IPS-18a (cell line): ENCODE measurements at regions not wholly inside any gene's neighbourhood (a gene's known extent, or its start where the extent isn't known, plus 50 kb on each side); places are given as distances from the start of the nearest gene placed in this dataset.

Experiments
- H3K27ac ChIP-seq: one replicate; pipeline ENCODE4 v1.5.1; 2013; ENCODE audit warnings: low read length
- H3K27me3 ChIP-seq: one replicate; pipeline ENCODE4 v1.6.1; 2013; ENCODE audit warnings: mild to moderate bottlenecking, low read length; ENCODE audit not compliant: control insufficient read depth, insufficient read depth
- H3K36me3 ChIP-seq: one replicate; pipeline ENCODE4 v1.6.1; 2013; ENCODE audit warnings: low read depth, low read length; ENCODE audit not compliant: control insufficient read depth
- H3K4me1 ChIP-seq: one replicate; pipeline ENCODE4 v1.6.1; 2013; ENCODE audit warnings: low read depth, low read length; ENCODE audit not compliant: control insufficient read depth
- H3K4me3 ChIP-seq: one replicate; pipeline ENCODE4 v1.5.1; 2013; ENCODE audit warnings: low read length
- H3K9ac ChIP-seq: one replicate; pipeline ENCODE4 v1.6.1; 2013; ENCODE audit warnings: mild to moderate bottlenecking, low read length, moderate library complexity
- H3K9me3 ChIP-seq: one replicate; pipeline ENCODE4 v1.6.1; 2013; ENCODE audit warnings: low read depth, low read length; ENCODE audit not compliant: control insufficient read depth

DNA sequence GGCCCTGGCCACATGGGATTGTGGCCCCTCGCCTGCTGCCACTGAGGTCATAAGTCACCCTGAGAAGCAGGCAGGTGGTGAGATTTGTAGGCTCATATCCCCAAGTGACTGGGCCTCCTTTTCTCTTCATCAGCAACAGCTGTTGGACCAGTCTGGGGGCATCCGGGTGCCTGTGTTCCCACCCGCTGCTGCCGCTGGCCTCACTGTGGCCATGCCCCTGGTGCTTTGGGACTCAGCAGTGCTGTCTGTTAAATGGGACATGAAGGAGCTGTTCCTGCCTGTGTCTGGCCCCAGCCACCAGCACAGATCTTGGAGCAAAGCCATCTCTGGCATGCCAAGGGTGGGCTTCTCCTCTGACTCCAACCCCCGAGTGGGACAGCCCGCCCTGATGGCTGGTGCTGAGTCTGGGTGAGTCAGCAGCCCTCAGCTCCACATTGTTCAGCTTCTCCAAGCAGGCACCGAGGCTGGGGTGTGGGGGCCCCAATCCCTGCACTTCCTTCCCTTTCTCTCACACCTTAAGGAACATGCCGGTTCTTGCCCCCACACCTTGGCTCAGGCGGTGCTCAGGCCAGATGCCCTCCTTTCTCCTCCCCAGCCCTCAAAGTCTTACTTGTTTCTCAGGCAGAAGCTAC, 207.9 kb downstream of the GLI2 start:
- H3K27ac ChIP-seq: no peak overlapping the region
- H3K36me3 ChIP-seq: no peaks in the 10 kb centered on the region
- H3K4me1 ChIP-seq: no peaks in the 10 kb centered on the region
- H3K4me3 ChIP-seq: no peak overlapping the region
- H3K27me3 ChIP-seq: no peaks in the 10 kb centered on the region
- H3K9ac ChIP-seq: no peak overlapping the region
- H3K9me3 ChIP-seq: no peaks in the 10 kb centered on the region

DNA sequence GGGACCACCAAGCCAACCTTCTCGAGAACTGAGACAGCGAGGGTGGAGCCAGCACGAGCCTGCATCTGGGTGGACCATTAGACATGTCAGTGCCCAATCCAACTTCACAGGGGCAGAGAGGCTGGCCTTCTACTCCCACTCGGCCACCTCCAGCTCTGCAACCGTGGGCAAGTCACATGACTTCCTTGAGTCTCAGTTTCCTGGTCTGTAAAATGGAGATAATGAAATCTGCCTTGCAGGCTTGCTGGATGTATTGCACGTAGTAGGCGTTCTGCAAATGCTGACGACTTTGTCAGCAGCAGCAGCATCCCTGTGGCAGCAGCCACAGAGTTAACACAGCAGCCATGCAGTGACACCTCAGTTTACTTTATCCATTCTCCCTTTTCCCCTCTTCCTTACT, 208.9 kb downstream of the GLI2 start:
- no peaks in the 10 kb centered on the region for H3K4me1 ChIP-seq
- no peaks in the 10 kb centered on the region for H3K9me3 ChIP-seq
- H3K36me3 ChIP-seq: no peaks in the 10 kb centered on the region
- no peak overlapping the region for H3K4me3 ChIP-seq
- no peak overlapping the region for H3K9ac ChIP-seq
- no peaks in the 10 kb centered on the region for H3K27me3 ChIP-seq
- no peak overlapping the region for H3K27ac ChIP-seq

DNA sequence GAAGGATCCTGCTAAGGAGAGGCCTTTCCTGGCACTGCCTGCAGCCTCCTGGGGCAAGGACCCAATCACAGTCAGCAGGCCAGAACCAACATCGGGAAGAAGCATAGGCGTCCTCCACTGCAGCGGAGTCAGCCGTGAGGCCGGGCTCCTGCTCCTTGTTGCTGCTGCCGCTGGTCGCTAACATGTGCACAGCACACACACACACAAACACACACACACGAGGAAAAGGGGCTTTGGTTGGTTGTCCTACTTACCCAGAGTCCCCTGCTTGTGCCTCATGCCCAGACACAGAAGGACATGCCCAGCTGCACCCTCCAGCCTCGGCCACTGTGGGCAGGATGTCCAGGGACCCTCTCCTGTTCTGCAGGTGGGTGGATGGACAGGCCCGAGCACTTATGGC, 209.4 kb downstream of the GLI2 start:
- H3K9ac ChIP-seq: no peak overlapping the region
- H3K36me3 ChIP-seq: no peaks in the 10 kb centered on the region
- H3K9me3 ChIP-seq: no peaks in the 10 kb centered on the region
- no peaks in the 10 kb centered on the region for H3K27me3 ChIP-seq
- no peak overlapping the region for H3K27ac ChIP-seq
- H3K4me3 ChIP-seq: no peak overlapping the region
- H3K4me1 ChIP-seq: no peaks in the 10 kb centered on the region

DNA sequence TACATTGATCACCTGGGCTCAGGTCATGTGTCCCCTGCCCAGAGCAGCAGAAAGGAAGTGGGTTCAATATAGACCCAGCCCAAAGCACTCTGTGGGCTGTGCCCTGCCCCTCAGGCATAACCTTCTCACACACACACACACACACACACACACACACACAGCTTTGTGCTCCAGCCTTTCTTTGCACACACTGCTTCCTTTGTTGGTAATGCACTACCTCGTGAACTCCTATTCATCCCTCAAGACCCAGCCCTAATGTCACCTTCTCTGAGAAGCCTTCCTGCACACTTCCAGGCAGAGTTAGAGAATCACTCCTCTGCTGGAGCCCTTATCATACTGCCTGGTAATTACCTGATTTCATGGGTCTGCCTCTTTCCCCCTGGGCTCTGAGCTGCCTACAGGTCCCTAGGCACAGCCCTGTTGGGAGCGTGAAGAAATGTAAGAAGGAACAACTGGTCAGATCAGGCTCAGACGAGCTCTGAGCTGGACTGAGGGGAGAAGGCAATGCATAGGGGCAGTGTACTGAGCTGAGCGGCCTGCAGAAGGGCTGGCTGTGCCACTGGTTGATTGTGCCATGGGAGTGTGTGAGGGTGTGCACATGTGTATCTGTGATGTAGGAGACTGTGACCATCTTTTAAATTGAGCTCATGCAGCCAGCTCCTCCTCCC, 210.3 kb downstream of the GLI2 start:
- Histone ChIP-seq H3K27me3 (no peaks in the 10 kb centered on the region), H3K4me1 (no peaks in the 10 kb centered on the region), H3K9ac (no peak overlapping the region), H3K9me3 (no peaks in the 10 kb centered on the region), H3K36me3 (no peaks in the 10 kb centered on the region), H3K27ac (no peak overlapping the region), H3K4me3 (no peak overlapping the region)

DNA sequence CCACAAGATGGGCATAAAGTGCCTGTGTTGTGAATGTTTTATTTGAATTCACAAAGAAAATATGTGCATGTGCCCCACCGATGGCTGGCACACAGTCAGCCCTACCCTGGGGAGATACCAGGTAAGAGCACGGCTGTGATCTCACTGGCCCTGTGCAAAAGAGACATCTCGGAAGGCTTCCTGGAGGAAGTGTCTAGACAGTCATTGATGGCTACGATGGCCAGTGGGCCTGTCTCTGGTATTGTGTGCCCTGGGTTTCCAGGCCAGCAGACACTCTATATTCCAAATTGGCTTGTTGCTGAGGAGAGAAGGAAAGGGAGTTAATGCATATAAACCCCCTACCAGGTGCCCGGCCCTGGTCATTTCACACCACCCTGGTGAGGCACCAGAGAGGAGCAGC, 211.7 kb downstream of the GLI2 start:
- Histone ChIP-seq H3K27me3 (no peaks in the 10 kb centered on the region), H3K9me3 (no peaks in the 10 kb centered on the region), H3K9ac (no peak overlapping the region), H3K4me1 (no peaks in the 10 kb centered on the region), H3K36me3 (no peaks in the 10 kb centered on the region), H3K4me3 (no peak overlapping the region), H3K27ac (no peak overlapping the region)

DNA sequence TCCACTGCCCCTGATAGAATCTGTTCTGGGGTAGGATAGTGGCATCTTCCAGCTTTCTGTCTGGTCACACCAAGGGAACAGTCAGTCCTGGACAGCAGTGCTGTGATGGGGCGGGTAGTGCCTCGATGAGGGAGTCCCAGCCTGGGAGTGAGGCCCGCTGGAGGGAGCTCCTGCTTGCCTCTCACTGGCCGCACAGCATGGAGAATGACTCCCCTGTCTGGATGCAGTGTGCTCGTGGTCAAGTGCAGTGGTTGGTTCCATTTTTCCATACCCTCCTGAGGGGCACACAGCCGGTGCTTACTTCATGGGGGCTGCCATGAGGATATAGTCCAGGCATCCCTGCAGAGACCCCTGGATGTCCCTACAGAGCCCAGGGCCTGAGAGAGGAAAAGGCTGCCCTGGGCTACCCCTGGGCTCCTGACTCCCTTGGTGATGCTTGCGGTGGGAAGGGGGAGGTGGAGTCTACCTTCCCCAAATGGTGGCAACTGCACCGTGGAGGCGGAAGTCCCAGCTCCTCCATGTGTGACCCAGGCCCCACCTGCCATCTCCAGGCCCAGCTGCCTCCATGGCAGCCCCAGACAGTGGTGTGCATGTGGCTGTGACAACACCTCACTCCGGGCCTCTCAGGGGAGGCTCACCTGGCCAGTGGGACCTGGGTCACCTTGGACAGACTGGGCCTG, 212.5 kb downstream of the GLI2 start:
- Histone ChIP-seq H3K27me3 (no peaks in the 10 kb centered on the region), H3K9me3 (no peaks in the 10 kb centered on the region), H3K9ac (no peak overlapping the region)

DNA sequence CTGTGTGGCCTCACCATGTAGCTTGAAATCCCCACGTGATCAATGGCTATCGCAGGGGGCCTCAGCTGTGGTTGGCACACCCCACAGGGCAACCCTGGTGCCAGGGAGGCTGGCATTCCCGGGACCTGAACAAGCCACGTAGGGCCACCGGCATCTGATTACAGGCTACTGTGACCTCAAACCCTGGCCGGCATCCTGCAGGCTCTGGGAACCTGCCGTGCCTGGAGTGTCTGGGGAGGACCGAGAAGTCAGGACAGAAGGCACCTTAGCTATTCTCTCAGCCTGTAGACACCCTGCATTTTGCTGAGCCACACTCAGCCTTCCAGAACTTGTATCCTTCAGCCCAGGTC, 213.0 kb downstream of the GLI2 start:
- H3K27ac ChIP-seq: no peak overlapping the region
- H3K9ac ChIP-seq: no peak overlapping the region
- no peaks in the 10 kb centered on the region for H3K4me1 ChIP-seq
- H3K4me3 ChIP-seq: no peak overlapping the region
- H3K9me3 ChIP-seq: no peaks in the 10 kb centered on the region
- H3K27me3 ChIP-seq: no peaks in the 10 kb centered on the region
- no peaks in the 10 kb centered on the region for H3K36me3 ChIP-seq

More for the DNA sequence above, 212.5 kb downstream of the GLI2 start:
- no peaks in the 10 kb centered on the region for H3K4me1 ChIP-seq
- H3K4me3 ChIP-seq: no peak overlapping the region
- H3K36me3 ChIP-seq: no peaks in the 10 kb centered on the region
- H3K27ac ChIP-seq: no peak overlapping the region

DNA sequence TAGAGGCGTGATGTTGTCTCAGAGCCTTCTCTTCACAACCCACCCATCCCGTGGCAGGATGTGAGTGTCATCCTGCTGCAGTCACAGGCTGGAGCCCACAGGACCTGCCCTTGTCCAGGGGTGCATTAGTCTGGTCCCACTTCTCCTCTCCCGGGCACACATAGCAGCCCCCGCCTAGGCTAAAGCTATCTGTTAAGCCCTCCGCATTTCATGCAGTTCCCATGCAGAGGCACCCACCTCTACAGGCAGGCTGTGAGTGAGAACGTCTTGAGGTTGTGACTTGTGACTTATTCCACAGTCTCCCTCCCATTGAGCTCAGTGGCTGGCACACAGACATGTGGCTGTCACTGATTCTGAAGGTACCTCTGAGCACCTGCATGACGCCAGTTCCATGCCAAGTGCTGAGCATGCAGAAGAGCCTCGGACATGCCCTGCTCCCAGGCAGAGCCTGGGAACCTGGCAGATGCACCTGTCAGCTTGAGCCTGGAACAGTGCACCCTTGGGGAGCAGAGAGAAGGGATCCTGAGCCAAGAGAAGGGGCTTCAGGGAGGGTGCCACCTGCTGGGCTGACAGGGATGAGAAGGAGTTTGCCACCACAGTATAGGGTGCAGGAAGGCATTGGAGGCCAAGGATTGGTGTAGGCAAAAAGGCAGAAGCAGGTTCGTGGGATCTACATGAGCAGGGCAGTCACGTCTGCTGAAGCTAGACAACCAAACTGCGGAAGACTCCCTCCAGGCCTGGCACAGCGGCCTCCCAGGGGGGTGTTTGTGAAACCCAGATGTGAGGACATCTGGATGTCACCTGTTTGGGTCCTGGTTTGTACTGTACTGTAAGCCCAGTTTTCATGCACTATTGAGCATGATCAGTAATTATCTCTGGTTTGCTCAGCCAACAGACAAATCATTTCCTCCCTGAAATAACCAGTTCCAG, 213.6 kb downstream of the GLI2 start:
- Histone ChIP-seq H3K27me3 (no peaks in the 10 kb centered on the region), H3K4me1 (no peaks in the 10 kb centered on the region), H3K36me3 (no peaks in the 10 kb centered on the region), H3K9ac (no peak overlapping the region), H3K4me3 (no peak overlapping the region), H3K27ac (no peak overlapping the region), H3K9me3 (no peaks in the 10 kb centered on the region)

DNA sequence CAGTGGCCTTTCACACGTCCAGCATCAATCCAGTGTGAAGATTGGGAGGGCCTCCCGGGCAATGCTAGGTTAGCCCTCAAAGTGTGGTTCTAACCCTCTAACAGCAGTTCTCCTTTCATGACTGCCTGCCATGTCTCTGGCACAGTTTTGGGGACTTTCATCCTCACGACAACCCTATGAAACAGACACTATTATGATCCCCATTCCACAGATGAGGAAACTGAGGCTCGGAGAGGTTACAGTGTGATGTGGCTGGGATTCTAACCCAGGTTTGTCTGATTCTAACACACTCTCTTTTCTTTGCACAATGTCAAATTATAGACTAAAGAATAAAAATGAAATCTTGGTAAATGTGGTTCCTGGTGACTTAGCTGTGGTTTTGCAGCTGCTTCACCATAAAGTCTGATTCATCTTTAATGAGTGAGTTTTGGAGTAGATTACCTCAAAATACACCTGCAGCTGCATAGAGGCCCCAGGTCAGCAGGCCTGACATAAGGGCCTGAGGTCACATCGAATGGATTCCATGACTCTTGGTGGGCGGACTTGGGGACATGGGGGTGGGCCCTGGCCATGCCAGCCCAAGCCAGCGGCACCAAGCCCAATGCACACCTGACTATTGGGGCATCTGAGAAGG, 214.4 kb downstream of the GLI2 start:
- Histone ChIP-seq H3K36me3 (no peaks in the 10 kb centered on the region), H3K9ac (no peak overlapping the region), H3K4me1 (no peaks in the 10 kb centered on the region), H3K4me3 (no peak overlapping the region), H3K27me3 (no peaks in the 10 kb centered on the region), H3K9me3 (no peaks in the 10 kb centered on the region), H3K27ac (no peak overlapping the region)

DNA sequence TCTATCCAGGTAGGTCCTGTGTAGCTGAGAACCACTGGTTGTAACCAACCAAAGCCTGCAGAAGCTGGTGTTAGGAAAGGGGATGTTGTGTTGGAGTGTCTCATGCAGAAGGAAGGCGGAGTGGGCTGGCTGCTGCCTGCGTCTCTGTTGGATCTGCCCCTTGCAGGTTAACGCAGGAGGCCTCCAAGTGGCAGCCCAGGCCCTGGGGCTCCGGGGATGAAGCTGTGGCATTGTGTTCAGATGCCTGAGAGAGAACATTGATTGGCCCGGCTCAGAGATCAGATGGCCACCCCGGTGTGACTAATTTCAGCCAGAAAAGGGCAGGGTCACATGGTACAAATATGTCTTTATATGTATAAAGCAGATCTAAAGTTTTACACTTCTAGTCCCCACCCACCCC, 216.0 kb downstream of the GLI2 start:
- H3K4me3 ChIP-seq: no peak overlapping the region
- H3K4me1 ChIP-seq: no peaks in the 10 kb centered on the region
- no peaks in the 10 kb centered on the region for H3K36me3 ChIP-seq
- H3K9ac ChIP-seq: no peak overlapping the region
- no peaks in the 10 kb centered on the region for H3K27me3 ChIP-seq
- no peak overlapping the region for H3K27ac ChIP-seq
- H3K9me3 ChIP-seq: no peaks in the 10 kb centered on the region

DNA sequence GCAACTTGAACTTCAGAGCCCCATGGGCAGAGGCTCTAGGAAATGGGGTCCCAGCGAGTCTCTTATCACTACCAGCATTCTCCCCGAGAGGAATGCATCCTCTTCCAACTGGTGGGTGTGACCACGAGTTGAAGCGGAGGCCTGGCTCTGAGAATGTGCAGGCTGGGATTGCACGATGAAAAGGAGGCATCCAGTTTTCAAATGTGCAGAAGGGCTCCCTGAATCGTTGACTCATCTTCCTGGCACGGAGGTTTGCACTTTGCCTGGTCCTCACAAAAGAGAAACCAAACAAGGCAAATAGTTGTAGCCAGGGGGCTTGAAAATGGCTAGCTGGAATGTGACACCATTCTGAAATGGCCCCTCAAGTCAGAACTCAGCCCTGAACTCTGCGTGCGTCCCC, 216.7 kb downstream of the GLI2 start:
- no peak overlapping the region for H3K27ac ChIP-seq
- H3K9me3 ChIP-seq: no peaks in the 10 kb centered on the region
- H3K27me3 ChIP-seq: no peaks in the 10 kb centered on the region
- H3K4me1 ChIP-seq: no peaks in the 10 kb centered on the region
- no peak overlapping the region for H3K4me3 ChIP-seq
- H3K9ac ChIP-seq: no peak overlapping the region
- H3K36me3 ChIP-seq: no peaks in the 10 kb centered on the region
